MM.1S (cell line): ENCODE measurements at regions not wholly inside any gene's neighbourhood (a gene's known extent, or its start where the extent isn't known, plus 50 kb on each side); places are given as distances from the start of the nearest gene placed in this dataset.
A peak's percentile ranks its signal among the peaks of the same experiment; 100 is the strongest.

Experiments used
- DNase-seq: peaks from one replicate; pipeline ENCODE4 v3.0.0-alpha.2; 2015
- H2AFZ ChIP-seq: fragments of 300-600 bp; sonication (generic); 2 replicates; pipeline ENCODE4 v1.6.0; 2016; ENCODE audit warnings: antibody characterized with exemption, low read length
- H3F3A ChIP-seq: fragments of 300-600 bp; sonication (generic); 2 replicates; pipeline ENCODE4 v1.6.1; 2016; ENCODE audit warnings: mild to moderate bottlenecking, antibody characterized with exemption, low read length, moderate library complexity, mixed read lengths; ENCODE audit not compliant: insufficient read depth
- H3K27ac ChIP-seq: fragments of 300-600 bp; sonication (generic); 2 replicates; pipeline ENCODE4 v1.5.1; 2016; ENCODE audit warnings: mild to moderate bottlenecking, low read length
- H3K27me3 ChIP-seq: fragments of 300-600 bp; sonication (generic); replicated peaks from 2 replicates; pipeline ENCODE4 v1.6.0; 2016; ENCODE audit warnings: low read length; ENCODE audit not compliant: insufficient read depth
- H3K36me3 ChIP-seq: fragments of 300-600 bp; sonication (generic); replicated peaks from 2 replicates; pipeline ENCODE4 v1.6.1; 2016; ENCODE audit warnings: mild to moderate bottlenecking, low read length, mixed read lengths; ENCODE audit not compliant: insufficient read depth
- H3K4me1 ChIP-seq: fragments of 300-600 bp; sonication (generic); 2 replicates; pipeline ENCODE4 v1.6.1; 2016; ENCODE audit warnings: low read length, mixed read lengths
- H3K4me2 ChIP-seq: fragments of 300-600 bp; sonication (generic); 2 replicates; pipeline ENCODE4 v1.6.0; 2016; ENCODE audit warnings: low read depth, low read length
- H3K4me3 ChIP-seq: fragments of 300-600 bp; sonication (generic); 2 replicates; pipeline ENCODE4 v1.5.1; 2016; ENCODE audit warnings: low read length, mixed read lengths
- H3K79me2 ChIP-seq: fragments of 300-600 bp; sonication (generic); 2 replicates; pipeline ENCODE4 v1.6.1; 2016; ENCODE audit warnings: mixed run types, low read length, mixed read lengths
- H3K9ac ChIP-seq: fragments of 300-600 bp; sonication (generic); 2 replicates; pipeline ENCODE4 v1.6.1; 2016; ENCODE audit warnings: low read length, mixed read lengths
- H3K9me2 ChIP-seq: fragments of 300-600 bp; sonication (generic); replicated peaks from 2 replicates; pipeline ENCODE4 v1.6.1; 2016; ENCODE audit warnings: mild to moderate bottlenecking, low read length, mixed read lengths; ENCODE audit not compliant: insufficient read depth
- H3K9me3 ChIP-seq: fragments of 300-600 bp; sonication (generic); replicated peaks from 2 replicates; pipeline ENCODE4 v1.6.1; 2016; ENCODE audit warnings: mild to moderate bottlenecking, low read length, mixed read lengths; ENCODE audit not compliant: insufficient read depth
- H4K20me1 ChIP-seq: fragments of 300-600 bp; sonication (generic); 2 replicates; pipeline ENCODE4 v1.6.1; 2016; ENCODE audit warnings: mild to moderate bottlenecking, low read length, moderate library complexity, mixed read lengths; ENCODE audit not compliant: insufficient read depth
- EZH2 ChIP-seq: fragments of 300-600 bp; sonication (generic); optimal IDR thresholded peaks from 2 replicates; pipeline ENCODE3; 2017; ENCODE audit warnings: low read depth, mild to moderate bottlenecking, antibody characterized with exemption, low read length, mixed read lengths
- EZH2phosphoT487 ChIP-seq: fragments of 300-600 bp; sonication (generic); IDR thresholded peaks from 2 replicates; pipeline ENCODE4 v1.6.1; 2018; ENCODE audit warnings: antibody characterized with exemption, low read length
- TF ChIP-seq, protein P1 (sequence below): fragments of 300-600 bp; sonication (generic); IDR thresholded peaks from 2 replicates; pipeline ENCODE4 v1.5.1; 2016; ENCODE audit warnings: antibody characterized with exemption, low read length, mixed read lengths

DNA sequence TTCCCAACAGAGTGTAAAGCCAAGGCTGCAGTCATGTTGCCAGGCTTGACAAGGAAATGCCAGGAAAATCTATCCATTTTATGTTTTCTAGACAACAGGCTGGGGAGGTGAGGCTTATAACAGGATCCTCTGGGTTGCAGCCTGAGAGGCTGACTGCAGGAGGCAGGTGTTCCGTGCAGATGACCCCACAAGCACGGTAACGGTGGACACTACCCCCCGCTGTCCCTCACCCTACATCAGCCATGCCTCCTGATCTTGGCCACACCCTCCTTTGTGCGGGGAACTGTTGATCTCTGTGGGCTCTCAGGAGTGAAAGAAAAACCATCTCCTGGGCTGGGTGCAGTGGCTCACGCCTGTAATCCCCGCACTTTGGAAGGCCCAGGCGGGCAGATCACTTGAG is 68.0 kb upstream of the ADPGK start:
- no peaks in the 10 kb centered on the region for H4K20me1 ChIP-seq

DNA sequence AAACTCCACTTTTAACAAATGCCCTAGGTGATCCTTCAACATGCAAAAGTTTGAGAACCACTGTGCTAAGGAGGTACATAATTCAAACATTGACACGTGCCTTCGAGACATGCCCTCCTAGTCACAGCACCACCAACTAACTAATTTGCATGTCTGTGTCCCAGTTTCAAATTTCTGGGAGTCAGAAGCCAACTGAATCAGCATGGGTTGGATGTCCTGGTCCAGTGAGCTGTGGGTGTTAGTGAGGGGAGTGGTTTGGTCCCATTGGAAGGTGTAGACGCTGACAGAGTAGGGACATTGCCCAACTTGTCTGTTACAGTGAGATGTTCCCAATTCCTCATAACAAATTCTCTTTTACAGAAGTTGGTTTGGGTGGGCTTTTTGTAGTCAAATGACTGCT is 67.3 kb upstream of the ADPGK start:
- Histone ChIP-seq H3K27ac (no peak overlapping the region), H3K9me3 (no peaks in the 10 kb centered on the region), H3K4me2 (no peak overlapping the region), H3K27me3 (no peaks in the 10 kb centered on the region), H2AFZ (no peak overlapping the region), H3K36me3 (no peaks in the 10 kb centered on the region), H3K4me3 (no peak overlapping the region), H3F3A (no peaks in the 10 kb centered on the region), H3K4me1 (0 out of 2 replicates have a peak, but pooled peaks cover 3% of the 10 kb centered on the region), H3K9me2 (no peaks in the 10 kb centered on the region), H3K9ac (no peak overlapping the region), H4K20me1 (no peaks in the 10 kb centered on the region), H3K79me2 (no peaks in the 10 kb centered on the region)
- TF ChIP-seq EZH2phosphoT487 (no peak), EZH2 (no peak)
- TF ChIP-seq, protein P1, sequence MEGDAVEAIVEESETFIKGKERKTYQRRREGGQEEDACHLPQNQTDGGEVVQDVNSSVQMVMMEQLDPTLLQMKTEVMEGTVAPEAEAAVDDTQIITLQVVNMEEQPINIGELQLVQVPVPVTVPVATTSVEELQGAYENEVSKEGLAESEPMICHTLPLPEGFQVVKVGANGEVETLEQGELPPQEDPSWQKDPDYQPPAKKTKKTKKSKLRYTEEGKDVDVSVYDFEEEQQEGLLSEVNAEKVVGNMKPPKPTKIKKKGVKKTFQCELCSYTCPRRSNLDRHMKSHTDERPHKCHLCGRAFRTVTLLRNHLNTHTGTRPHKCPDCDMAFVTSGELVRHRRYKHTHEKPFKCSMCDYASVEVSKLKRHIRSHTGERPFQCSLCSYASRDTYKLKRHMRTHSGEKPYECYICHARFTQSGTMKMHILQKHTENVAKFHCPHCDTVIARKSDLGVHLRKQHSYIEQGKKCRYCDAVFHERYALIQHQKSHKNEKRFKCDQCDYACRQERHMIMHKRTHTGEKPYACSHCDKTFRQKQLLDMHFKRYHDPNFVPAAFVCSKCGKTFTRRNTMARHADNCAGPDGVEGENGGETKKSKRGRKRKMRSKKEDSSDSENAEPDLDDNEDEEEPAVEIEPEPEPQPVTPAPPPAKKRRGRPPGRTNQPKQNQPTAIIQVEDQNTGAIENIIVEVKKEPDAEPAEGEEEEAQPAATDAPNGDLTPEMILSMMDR: no peak
- DNase-seq: no peak

More for the DNA sequence above, 68.0 kb upstream of the ADPGK start:
- no peaks in the 10 kb centered on the region for H3K9me3 ChIP-seq
- H2AFZ ChIP-seq: no peak overlapping the region
- no peak for DNase-seq
- H3K79me2 ChIP-seq: no peaks in the 10 kb centered on the region
- H3K4me3 ChIP-seq: no peak overlapping the region
- H3K27me3 ChIP-seq: no peaks in the 10 kb centered on the region
- no peak overlapping the region for H3K9ac ChIP-seq
- H3K36me3 ChIP-seq: no peaks in the 10 kb centered on the region
- no peak overlapping the region for H3K27ac ChIP-seq
- TF ChIP-seq EZH2: no peak
- no peak for TF ChIP-seq EZH2phosphoT487
- TF ChIP-seq, protein P1: no peak
- no peak overlapping the region for H3K4me2 ChIP-seq
- no peaks in the 10 kb centered on the region for H3K9me2 ChIP-seq
- 0 out of 2 replicates have a peak, but pooled peaks cover 3% of the 10 kb centered on the region for H3K4me1 ChIP-seq
- no peaks in the 10 kb centered on the region for H3F3A ChIP-seq

DNA sequence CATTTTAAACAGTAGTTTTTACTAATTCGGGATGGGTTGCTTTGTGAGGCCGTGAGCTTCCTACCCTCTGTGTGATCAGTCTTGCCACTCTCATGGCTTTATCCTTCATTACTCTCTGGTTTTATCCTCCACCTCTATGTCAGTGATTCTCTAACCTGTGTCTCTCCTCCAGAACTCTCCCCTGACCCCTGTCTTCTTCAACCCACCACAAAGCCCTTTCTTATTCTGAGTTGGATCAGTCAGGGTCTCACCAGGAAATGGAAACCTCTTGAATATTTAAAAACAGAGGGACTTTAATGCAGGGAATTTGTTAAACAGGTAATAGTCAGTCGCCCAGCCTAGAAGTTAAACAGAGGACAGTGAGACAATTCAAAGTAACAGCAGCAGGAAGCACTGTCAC is 64.2 kb upstream of the ADPGK start:
- H3K9me2 ChIP-seq: no peaks in the 10 kb centered on the region
- DNase-seq: no peak
- no peaks in the 10 kb centered on the region for H3K27me3 ChIP-seq
- H3K4me3 ChIP-seq: no peak overlapping the region
- no peaks in the 10 kb centered on the region for H3K36me3 ChIP-seq
- no peaks in the 10 kb centered on the region for H3F3A ChIP-seq
- no peak overlapping the region for H3K27ac ChIP-seq
- no peaks in the 10 kb centered on the region for H3K79me2 ChIP-seq
- no peaks in the 10 kb centered on the region for H3K9me3 ChIP-seq
- H2AFZ ChIP-seq: peak overlapping the region; percentile 36; the same call in 1 of the 2 replicates
- no peaks in the 10 kb centered on the region for H4K20me1 ChIP-seq
- H3K4me1 ChIP-seq: peaks cover 10% of the 10 kb centered on the region
- TF ChIP-seq EZH2phosphoT487 (no peak), EZH2 (no peak)
- TF ChIP-seq, protein P1: no peak
- no peak overlapping the region for H3K9ac ChIP-seq
- no peak overlapping the region for H3K4me2 ChIP-seq
